ENCODE measurements at regions not wholly inside any gene's neighbourhood (a gene's known extent, or its start where the extent isn't known, plus 50 kb on each side); places are given as distances from the start of the nearest gene placed in this dataset.
A peak's percentile ranks its signal among the peaks of the same experiment; 100 is the strongest.

DNA sequence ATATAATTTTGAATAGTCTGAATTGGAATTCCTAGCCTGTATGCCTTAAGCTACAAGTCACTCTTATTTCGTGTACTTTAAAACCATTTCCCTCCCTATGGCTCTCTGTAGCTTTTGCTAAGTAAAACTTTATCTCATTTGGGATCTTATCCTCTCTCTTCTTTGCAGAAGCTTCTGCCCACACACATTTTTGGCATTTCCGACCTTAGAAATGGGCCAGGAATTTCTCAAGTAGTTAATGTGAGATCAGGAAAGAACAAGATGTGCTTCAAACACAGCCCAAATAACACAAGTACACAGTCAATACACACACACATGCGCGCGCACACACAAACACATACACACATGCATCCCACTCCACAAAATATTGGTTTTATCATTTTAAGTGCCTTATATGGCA lies 931.0 kb upstream of the MIR17HG start:
- Histone ChIP-seq H3K27ac (no peak overlapping the region), H3K4me3 (no peak overlapping the region), H3K4me1 (replicated peaks in 1 of 2) (no peaks in the 10 kb centered on the region)
- 25 to 93% (median 83%) methylated on average over 1 to 5 of the region's 5 CpGs; no CpG with 5 or more reads in 1 of the 10 experiments for WGBS, 10 experiments
- ATAC-seq (replicated peaks in 6 of 8) = peak in 1 of 8 experiments; percentile 34
- in situ Hi-C loops (cut with MboI; ENCODE audit: low pct_unique_long_range_greater_than_20kb in 2 of 9, low sequenced_read_pairs in 9 of 9, unreplicated experiment in 9 of 9) = no loop called here

DNA sequence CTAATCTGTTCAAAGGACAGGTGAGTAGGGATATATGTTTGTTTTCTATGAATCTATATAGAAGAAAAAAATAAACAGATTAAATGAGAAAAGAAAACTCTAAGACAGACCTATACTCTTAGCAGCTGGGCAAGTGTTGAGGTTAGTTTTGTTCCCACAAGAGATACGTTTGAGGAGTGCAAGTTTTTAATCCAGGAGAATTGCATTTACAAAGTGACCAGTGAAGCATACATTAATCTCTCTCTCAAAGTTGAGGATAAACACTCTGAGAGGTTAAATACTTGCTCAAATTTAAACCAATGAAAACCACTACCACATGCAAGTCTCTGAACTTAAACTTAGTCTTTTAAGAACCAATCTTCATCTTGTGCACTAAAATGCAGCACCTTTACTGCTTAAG lies 930.5 kb upstream of the MIR17HG start:
- in situ Hi-C loops (cut with MboI; ENCODE audit: low pct_unique_long_range_greater_than_20kb in 2 of 9, low sequenced_read_pairs in 9 of 9, unreplicated experiment in 9 of 9) = no loop called here
- Histone ChIP-seq H3K27ac (no peak overlapping the region), H3K4me1 (replicated peaks in 1 of 2) (no peaks in the 10 kb centered on the region), H3K4me3 (no peak overlapping the region)
- WGBS, 10 experiments = 40 to 88% (median 71%) methylated on average over 1 of the region's 1 CpG; no CpG with 5 or more reads in 3 of the 10 experiments
- no peak for ATAC-seq (replicated peaks in 6 of 8)

DNA sequence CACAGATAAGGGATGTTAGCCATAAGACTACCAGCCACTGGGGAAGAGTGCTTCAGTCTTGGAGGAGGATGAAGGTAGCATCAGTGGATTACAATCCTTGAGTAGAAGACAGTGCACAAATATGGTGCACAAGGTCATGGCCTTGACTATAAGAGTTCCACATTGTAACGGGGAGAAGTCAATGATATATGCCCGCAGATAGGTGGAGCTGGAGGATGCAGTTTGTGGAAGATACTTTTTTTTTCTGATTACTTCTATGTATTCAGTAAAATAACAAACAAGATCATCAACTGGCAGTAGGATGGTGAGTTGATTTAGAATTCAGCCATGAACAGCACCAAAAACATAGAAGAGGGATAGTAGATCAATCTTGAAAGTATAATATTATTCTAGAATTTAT lies 926.8 kb upstream of the MIR17HG start:
- WGBS, 10 experiments = 43 to 100% (median 96%) methylated on average over 1 to 2 of the region's 2 CpGs; no CpG with 5 or more reads in 2 of the 10 experiments
- no peak for ATAC-seq (replicated peaks in 6 of 8)
- Histone ChIP-seq H3K27ac (no peak overlapping the region), H3K4me1 (replicated peaks in 1 of 2) (no peaks in the 10 kb centered on the region), H3K4me3 (no peak overlapping the region)
- in situ Hi-C loops (cut with MboI; ENCODE audit: low pct_unique_long_range_greater_than_20kb in 2 of 9, low sequenced_read_pairs in 9 of 9, unreplicated experiment in 9 of 9) = no loop called here

DNA sequence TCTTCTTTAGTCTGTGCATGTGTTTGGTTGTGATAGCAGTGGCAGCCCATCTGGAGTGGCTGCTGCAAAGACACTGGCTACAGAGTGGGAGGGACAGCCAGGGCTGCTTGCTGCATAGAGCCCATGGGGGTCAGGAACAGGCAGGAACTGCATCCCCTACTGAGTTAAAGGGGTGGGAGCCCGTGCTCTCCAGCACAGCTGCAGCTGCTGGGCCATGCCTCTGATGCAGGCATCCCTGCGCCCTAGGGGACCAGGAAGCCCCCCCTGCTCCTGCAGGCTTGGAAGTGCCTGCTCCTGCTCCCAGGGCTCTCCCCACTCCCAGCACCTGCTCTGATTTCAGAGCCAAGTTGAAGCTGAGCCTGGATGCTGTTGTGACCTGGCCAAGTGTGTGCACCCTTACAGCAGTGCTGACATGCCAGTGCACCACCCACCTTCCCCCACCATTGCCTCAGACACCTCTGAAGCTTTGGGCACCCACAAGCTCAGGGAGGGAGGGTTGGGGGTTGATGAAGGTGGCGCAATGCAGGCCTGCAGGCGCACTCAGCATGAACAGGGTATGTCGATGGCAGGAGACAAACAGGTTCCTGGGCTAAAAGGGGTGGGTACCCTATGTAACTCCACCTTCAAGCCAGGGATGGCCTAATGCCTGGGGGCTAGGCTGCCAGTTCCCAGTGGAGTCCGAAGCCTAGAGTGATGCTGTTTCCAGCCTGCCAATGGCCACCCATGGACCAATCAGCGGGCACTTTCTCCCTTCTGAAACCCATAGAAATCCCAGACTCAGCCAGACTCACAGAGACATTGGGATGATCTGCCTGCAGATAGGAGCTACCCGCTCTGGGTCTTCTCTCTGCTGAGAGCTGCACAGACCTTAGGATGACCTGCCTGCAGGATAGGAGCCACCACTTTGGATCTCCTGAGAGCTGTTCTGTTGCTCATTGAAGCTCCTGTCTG lies 919.9 kb upstream of the MIR17HG start:
- Histone ChIP-seq H3K4me3 (no peak overlapping the region), H3K27ac (peak overlapping the region in 1 of 2 donors; percentile 33), H3K4me1 (replicated peaks in 1 of 2) (no peaks in the 10 kb centered on the region)
- ATAC-seq (replicated peaks in 6 of 8) = peak in 3 of 8 experiments; percentile 14 to 26 (median 26)
- WGBS, 10 experiments = 20 to 67% (median 51%) methylated on average over 1 to 5 of the region's 8 CpGs; no CpG with 5 or more reads in 4 of the 10 experiments
- in situ Hi-C loops (cut with MboI; ENCODE audit: low pct_unique_long_range_greater_than_20kb in 2 of 9, low sequenced_read_pairs in 9 of 9, unreplicated experiment in 9 of 9) = no loop called here

DNA sequence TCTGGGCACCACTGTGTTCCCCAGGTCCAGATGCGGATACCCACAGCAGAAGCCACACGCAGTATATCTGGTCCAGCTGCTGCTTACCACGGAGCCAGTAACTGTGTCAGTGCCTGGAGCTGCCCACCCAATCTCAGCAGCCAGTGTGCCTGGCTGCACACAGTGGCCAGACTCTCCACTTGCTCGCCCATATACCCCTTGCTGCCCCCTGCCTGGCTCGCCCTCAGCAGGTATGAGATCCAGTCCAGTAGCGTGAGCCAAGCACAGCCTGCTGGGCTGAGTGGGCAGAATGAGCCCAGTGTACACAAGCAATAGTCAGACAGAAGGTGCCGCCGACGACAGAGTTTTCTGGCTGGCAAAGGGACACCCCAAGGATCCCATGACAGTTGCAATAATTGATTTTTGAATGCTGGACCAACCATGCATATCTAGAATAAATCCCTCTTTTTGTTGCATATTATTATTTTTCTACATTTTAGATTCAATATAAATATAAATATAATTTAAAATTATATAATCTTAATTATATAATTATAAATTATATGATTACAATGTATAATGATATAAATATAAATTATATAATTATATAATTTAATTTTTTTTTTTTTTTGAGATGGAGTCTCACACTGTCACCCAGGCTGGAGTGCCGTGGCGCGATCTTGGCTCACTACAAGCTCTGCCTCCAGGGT lies 918.8 kb upstream of the MIR17HG start:
- in situ Hi-C loops (cut with MboI; ENCODE audit: low pct_unique_long_range_greater_than_20kb in 2 of 9, low sequenced_read_pairs in 9 of 9, unreplicated experiment in 9 of 9) = no loop called here
- WGBS, 10 experiments = 90 to 100% (median 95%) methylated on average over 1 to 9 of the region's 12 CpGs; no CpG with 5 or more reads in 3 of the 10 experiments
- Histone ChIP-seq H3K4me1 (replicated peaks in 1 of 2) (no peaks in the 10 kb centered on the region), H3K4me3 (no peak overlapping the region), H3K27ac (no peak overlapping the region)
- no peak for ATAC-seq (replicated peaks in 6 of 8)

DNA sequence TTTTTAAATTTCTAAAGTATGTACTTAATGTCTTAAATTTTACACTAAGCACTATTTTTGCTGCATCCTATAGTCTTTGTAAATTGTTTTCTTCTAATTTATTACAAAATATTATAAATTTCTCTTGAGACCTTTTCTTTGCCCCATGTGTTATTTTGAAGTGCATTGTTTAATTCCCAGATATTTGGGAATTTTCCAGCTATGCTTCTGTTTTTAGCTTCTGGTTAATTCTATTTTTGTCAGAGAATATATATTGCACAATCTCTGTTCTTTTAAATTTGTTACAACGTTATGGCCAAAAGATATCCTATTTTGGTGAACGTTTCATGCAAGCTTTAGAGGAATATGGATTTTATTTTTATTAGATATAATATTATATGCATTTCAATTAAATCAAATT lies 917.4 kb upstream of the MIR17HG start:
- 17 to 81% (median 69%) methylated on average over 2 of the region's 2 CpGs; no CpG with 5 or more reads in 1 of the 10 experiments for WGBS, 10 experiments
- Histone ChIP-seq H3K4me1 (replicated peaks in 1 of 2) (no peaks in the 10 kb centered on the region), H3K27ac (no peak overlapping the region), H3K4me3 (no peak overlapping the region)
- no peak for ATAC-seq (replicated peaks in 6 of 8)
- in situ Hi-C loops (cut with MboI; ENCODE audit: low pct_unique_long_range_greater_than_20kb in 2 of 9, low sequenced_read_pairs in 9 of 9, unreplicated experiment in 9 of 9) = no loop called here

DNA sequence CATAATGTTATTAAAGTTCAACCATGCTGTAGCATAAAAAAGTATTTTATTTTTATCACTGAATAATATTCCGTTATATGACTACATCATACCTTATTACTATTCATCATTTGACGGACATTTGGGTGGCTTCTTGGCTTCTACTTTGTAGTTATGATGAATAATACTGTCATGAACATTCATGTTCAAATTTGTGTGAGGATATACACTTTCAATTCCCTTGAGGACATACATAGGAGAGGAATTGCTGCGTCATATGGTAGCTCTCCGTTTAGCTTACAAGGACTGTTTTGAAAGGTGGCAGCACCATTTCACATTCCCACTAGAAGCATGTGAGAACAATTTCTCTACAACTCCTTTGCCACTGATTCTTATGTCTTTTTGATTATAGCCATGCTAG lies 910.8 kb upstream of the MIR17HG start:
- H3K4me3 ChIP-seq = no peak overlapping the region
- no peak for ATAC-seq (replicated peaks in 6 of 8)
- WGBS, 10 experiments = 80 to 100% (median 87%) methylated on average over 1 to 4 of the region's 4 CpGs
- no peak overlapping the region for H3K27ac ChIP-seq
- in situ Hi-C loops (cut with MboI; ENCODE audit: low pct_unique_long_range_greater_than_20kb in 2 of 9, low sequenced_read_pairs in 9 of 9, unreplicated experiment in 9 of 9) = no loop called here
- no peaks in the 10 kb centered on the region for H3K4me1 ChIP-seq (replicated peaks in 1 of 2)

DNA sequence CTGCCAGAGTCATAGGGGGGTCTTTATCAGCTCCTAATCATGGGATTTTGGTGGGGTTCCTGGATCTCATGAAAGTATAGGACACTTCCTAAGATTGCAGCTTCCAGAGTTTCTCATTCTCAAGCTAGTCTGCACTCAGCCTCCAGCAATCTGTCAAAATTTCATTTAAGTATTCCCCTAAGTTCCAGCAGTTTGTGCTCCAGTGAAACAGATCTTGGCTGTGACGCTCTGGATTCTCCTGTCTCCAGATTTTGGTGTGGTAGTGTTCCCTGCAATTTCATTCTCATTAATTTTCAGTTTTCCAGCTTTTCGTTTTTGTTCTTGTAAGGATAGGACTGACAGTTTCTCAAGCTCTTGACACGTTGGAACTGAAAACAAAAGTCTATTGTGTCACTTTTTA lies 908.9 kb upstream of the MIR17HG start:
- no peak overlapping the region for H3K4me3 ChIP-seq
- in situ Hi-C loops (cut with MboI; ENCODE audit: low pct_unique_long_range_greater_than_20kb in 2 of 9, low sequenced_read_pairs in 9 of 9, unreplicated experiment in 9 of 9) = no loop called here
- H3K4me1 ChIP-seq (replicated peaks in 1 of 2) = no peaks in the 10 kb centered on the region
- H3K27ac ChIP-seq = no peak overlapping the region
- no peak for ATAC-seq (replicated peaks in 6 of 8)
- WGBS, 10 experiments = 11 to 93% (median 58%) methylated on average over 1 to 3 of the region's 3 CpGs; no CpG with 5 or more reads in 1 of the 10 experiments

DNA sequence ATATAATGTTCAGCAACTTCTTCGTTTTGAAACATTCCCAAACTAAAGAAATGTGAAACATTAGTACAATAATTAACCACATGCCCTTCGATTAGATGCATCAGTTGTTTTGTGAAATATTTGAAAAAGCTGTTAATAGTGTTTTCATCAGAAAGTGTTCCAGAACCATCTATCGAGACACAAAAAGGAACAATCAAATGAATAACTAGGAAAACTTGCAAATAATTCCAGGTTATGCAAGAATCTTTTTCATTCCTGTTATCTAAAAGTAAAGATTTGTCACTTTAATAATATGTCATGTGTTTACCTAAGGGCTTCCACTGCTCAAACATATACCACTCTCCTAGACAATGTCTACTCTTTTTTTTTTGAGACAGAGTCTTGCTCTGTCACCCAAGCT lies 904.2 kb upstream of the MIR17HG start:
- no peak for ATAC-seq (replicated peaks in 6 of 8)
- in situ Hi-C loops (cut with MboI; ENCODE audit: low pct_unique_long_range_greater_than_20kb in 2 of 9, low sequenced_read_pairs in 9 of 9, unreplicated experiment in 9 of 9) = no loop called here
- Histone ChIP-seq H3K4me1 (replicated peaks in 1 of 2) (no peaks in the 10 kb centered on the region), H3K4me3 (no peak overlapping the region), H3K27ac (no peak overlapping the region)
- 42 to 100% (median 86%) methylated on average over 1 to 3 of the region's 3 CpGs; no CpG with 5 or more reads in 1 of the 10 experiments for WGBS, 10 experiments

DNA sequence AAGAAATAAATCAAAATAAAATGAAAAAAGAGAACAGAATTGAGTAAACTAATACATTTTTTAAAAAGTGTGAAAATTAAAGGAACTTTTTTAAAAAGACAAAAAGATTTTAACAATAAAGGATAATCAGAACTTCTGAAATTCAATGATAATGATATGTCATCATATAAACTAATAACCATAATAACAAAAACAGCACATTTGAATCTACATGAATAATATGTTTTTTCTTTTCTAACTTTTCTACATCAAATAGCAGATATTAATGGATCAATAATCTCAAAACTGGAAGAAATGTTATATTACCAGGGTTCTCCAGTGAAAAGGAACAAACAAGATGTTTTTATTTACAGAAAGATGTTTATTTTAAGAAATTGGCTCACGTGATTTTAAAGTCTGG lies 903.3 kb upstream of the MIR17HG start:
- H3K4me3 ChIP-seq = no peak overlapping the region
- H3K4me1 ChIP-seq (replicated peaks in 1 of 2) = no peaks in the 10 kb centered on the region
- 0 to 100% (median 88%) methylated on average over 1 of the region's 1 CpG; no CpG with 5 or more reads in 3 of the 10 experiments for WGBS, 10 experiments
- in situ Hi-C loops (cut with MboI; ENCODE audit: low pct_unique_long_range_greater_than_20kb in 2 of 9, low sequenced_read_pairs in 9 of 9, unreplicated experiment in 9 of 9) = no loop called here
- ATAC-seq (replicated peaks in 6 of 8) = no peak
- H3K27ac ChIP-seq = no peak overlapping the region

DNA sequence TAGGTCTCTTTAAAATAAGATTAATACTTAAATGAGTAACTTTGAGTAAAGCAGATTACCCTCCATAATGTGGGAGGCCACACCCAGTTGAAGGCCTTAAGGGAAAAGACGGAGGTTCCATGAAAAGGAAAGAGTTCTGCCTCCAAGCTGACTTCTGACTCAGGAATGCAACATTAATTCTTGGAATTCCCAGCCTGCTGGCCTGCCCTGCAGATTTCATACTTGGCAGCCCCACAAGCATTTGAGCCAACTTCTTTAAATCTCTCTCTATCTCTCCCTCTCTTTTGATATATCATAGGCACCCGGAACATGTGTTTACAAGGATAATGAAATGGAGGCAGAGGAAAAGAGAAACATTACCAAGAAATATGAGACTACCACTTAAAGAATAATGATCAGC lies 902.3 kb upstream of the MIR17HG start:
- Histone ChIP-seq H3K4me3 (no peak overlapping the region), H3K27ac (no peak overlapping the region)

DNA sequence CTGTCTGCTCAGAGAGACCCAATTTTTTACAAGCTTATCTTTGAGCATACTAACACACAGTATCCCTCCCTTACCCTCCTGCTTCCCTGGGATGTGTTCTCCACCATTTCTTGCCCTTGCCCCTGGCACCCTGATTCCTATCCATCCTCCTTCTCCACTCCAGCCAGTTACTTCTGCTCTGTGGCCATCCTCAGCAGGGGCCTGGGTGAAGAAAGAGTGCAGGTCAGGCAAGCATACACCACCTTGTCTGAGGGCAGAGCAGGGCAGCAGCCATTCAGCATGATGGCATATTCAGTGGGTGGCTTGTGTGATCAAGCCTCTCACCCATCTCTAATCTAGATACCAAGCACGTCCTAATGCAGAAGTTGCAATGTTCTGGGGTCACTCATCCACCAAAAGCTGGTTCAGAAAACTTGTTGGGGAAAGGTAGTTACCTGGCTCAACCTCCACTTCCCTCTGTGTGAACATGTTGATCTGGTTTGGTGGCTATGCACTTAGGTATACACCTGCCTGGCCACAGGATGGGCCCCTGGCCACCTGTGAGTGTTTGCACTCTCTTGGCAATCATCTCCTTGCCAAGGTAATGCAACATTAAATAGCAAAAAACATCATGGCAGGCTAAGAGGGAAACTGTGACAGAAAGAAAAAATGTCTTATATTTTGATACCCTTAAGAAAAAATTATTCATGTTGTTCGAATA lies 900.3 kb upstream of the MIR17HG start:
- 78 to 100% (median 89%) methylated on average over 1 to 2 of the region's 2 CpGs; no CpG with 5 or more reads in 1 of the 10 experiments for WGBS, 10 experiments
- Histone ChIP-seq H3K4me3 (no peak overlapping the region), H3K4me1 (replicated peaks in 1 of 2) (no peaks in the 10 kb centered on the region), H3K27ac (no peak overlapping the region)
- no peak for ATAC-seq (replicated peaks in 6 of 8)
- in situ Hi-C loops (cut with MboI; ENCODE audit: low pct_unique_long_range_greater_than_20kb in 2 of 9, low sequenced_read_pairs in 9 of 9, unreplicated experiment in 9 of 9) = no loop called here

More for the DNA sequence above, 902.3 kb upstream of the MIR17HG start:
- ATAC-seq (replicated peaks in 6 of 8) = peak in 3 of 8 experiments; percentile 96
- in situ Hi-C loops (cut with MboI; ENCODE audit: low pct_unique_long_range_greater_than_20kb in 2 of 9, low sequenced_read_pairs in 9 of 9, unreplicated experiment in 9 of 9) = no loop called here
- no peaks in the 10 kb centered on the region for H3K4me1 ChIP-seq (replicated peaks in 1 of 2)
- WGBS, 10 experiments = 0 to 100% (median 60%) methylated on average over 1 to 2 of the region's 2 CpGs; no CpG with 5 or more reads in 1 of the 10 experiments

DNA sequence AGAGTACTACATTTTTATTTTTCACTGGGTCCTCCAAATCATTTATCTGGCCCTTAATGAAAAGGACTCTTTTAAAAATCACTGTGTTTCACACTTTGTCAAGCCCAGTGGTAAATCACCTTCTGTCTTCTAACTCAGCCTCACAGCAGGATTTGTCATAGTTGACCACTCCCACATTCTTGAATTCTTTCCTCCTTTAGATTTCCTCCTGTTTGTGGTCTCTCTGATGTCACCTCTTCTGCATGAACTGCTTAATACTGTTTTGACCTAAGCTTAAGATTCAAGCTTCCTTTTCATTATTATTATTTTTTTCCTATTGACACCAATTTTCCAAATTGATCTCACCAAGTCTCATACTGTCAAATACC lies 899.8 kb upstream of the MIR17HG start:
- ATAC-seq (replicated peaks in 6 of 8) = peak in 2 of 8 experiments; percentile 52 to 68
- no peaks in the 10 kb centered on the region for H3K4me1 ChIP-seq (replicated peaks in 1 of 2)
- in situ Hi-C loops (cut with MboI; ENCODE audit: low pct_unique_long_range_greater_than_20kb in 2 of 9, low sequenced_read_pairs in 9 of 9, unreplicated experiment in 9 of 9) = no loop called here
- no peak overlapping the region for H3K4me3 ChIP-seq
- no peak overlapping the region for H3K27ac ChIP-seq
